ENCODE measurements at regions not wholly inside any gene's neighbourhood (a gene's known extent, or its start where the extent isn't known, plus 50 kb on each side); places are given as distances from the start of the nearest gene placed in this dataset.

DNA sequence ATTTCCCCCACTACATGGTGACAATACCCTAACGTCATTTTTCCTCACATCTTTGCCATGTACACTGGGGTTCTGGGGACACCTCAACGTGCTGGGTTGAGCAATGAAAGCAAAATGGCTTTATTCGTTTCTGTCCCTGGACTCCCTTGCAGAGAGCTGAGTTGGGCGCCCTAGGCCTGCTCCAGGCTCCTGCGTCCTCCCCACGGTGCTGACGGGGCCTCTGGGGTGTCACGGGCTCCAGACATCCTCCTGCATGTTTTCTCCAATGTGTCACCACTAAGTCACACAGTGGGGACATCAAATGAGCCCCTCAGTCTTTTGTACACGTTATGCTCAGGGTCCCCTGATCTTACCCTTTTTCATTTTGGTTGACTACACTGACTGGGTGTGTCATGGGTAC, 99.8 kb downstream of the TTLL2 start:
- TF ChIP-seq, protein P1, sequence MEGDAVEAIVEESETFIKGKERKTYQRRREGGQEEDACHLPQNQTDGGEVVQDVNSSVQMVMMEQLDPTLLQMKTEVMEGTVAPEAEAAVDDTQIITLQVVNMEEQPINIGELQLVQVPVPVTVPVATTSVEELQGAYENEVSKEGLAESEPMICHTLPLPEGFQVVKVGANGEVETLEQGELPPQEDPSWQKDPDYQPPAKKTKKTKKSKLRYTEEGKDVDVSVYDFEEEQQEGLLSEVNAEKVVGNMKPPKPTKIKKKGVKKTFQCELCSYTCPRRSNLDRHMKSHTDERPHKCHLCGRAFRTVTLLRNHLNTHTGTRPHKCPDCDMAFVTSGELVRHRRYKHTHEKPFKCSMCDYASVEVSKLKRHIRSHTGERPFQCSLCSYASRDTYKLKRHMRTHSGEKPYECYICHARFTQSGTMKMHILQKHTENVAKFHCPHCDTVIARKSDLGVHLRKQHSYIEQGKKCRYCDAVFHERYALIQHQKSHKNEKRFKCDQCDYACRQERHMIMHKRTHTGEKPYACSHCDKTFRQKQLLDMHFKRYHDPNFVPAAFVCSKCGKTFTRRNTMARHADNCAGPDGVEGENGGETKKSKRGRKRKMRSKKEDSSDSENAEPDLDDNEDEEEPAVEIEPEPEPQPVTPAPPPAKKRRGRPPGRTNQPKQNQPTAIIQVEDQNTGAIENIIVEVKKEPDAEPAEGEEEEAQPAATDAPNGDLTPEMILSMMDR (IDR thresholded peaks at IDR 0.05; ENCODE audit: low read depth, low read length, poor library complexity, severe bottlenecking), result no peak
- TF ChIP-seq EZH2phosphoT487 (IDR thresholded peaks at IDR 0.05; ENCODE audit: borderline replicate concordance, low read length), result no peak

All from DOHH2 (cell line).